ENCODE measurements at regions not wholly inside any gene's neighbourhood (a gene's known extent, or its start where the extent isn't known, plus 50 kb on each side); places are given as distances from the start of the nearest gene placed in this dataset.

DNA sequence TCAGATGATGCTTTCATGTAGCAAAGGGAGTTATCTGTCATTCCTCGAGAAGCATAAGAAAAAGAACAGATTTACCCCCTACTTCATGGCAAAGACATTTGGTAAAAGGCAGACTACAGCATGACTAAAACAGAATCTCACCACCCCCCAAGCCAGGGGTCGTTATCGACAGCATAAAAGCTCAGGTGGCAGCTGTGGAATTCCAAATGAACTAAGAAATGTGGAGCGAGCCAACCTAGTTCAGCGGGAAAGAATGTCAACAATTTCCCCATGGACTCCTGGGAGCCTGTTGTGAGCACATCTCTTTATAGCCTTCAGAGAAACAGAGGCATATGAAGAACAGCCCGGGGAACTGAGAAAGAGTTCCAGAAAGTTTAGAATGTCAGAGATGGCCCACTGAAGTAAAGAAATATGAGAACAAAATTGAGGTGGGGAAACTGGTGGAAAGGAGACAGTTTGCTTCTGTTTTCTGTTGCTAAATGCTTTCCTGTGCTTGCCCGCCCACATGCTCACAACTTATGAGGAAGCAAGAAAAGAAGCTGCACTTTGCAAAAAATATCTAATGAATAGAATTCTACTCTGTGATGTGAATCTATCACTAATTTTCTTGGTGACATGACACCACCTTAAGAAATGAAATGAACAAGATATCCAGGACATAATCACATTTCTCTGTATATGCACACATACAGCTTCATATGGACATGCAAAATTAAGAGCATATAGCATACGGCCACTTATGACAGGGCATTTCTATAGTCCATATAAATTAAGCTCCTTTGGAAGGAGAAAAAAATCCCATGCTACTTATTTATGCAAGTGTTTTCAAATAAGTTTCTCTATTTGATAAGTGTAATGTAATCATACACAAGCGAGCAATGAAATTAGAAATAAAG lies 135.3 kb upstream of the MID1 start:
- Histone ChIP-seq H3K79me2 (ENCODE audit: control insufficient read depth, insufficient read depth, low read length) (no peaks in the 10 kb centered on the region), H4K20me1 (replicated peaks; ENCODE audit: control insufficient read depth, extremely low read depth, insufficient read depth, low read length) (no peaks in the 10 kb centered on the region), H3K27ac (ENCODE audit: insufficient read depth, low read depth, low read length) (peak overlapping the region; percentile 44), H3K36me3 (ENCODE audit: control insufficient read depth in 2 of 2, extremely low read depth in 1 of 2, insufficient read depth in 2 of 2, low read length in 2 of 2) (no peaks in the 10 kb centered on the region), H3K4me1 (ENCODE audit: control insufficient read depth, extremely low read depth, insufficient read depth, low read length) (peaks cover 9% of the 10 kb centered on the region), H3K4me3 (replicated peaks in 1 of 3; ENCODE audit: insufficient read depth in 1 of 3, low read depth in 1 of 3, low read length in 3 of 3) (no peak overlapping the region), H3K9ac (replicated peaks; ENCODE audit: extremely low read depth, insufficient read depth, low read length) (peak overlapping the region; percentile 33), H3K4me2 (ENCODE audit: insufficient read depth, low read length) (peak overlapping the region; percentile 47), H3K27me3 (ENCODE audit: control insufficient read depth in 2 of 2, insufficient read depth in 2 of 2, low read length in 2 of 2) (no peaks in the 10 kb centered on the region), H3K9me3 (replicated peaks; ENCODE audit: control insufficient read depth, insufficient read depth, low read length) (no peaks in the 10 kb centered on the region), H3K9me1 (replicated peaks; ENCODE audit: control insufficient read depth, extremely low read depth, insufficient read depth, low read length) (no peaks in the 10 kb centered on the region), H2AFZ (ENCODE audit: low read depth, low read length) (peak overlapping the region; percentile 41)
- dilution Hi-C loops (cut with MboI; ENCODE audit: extremely low pct_ligation_motif_present, low sequenced_read_pairs): no loop called here
- TF ChIP-seq, protein P1, sequence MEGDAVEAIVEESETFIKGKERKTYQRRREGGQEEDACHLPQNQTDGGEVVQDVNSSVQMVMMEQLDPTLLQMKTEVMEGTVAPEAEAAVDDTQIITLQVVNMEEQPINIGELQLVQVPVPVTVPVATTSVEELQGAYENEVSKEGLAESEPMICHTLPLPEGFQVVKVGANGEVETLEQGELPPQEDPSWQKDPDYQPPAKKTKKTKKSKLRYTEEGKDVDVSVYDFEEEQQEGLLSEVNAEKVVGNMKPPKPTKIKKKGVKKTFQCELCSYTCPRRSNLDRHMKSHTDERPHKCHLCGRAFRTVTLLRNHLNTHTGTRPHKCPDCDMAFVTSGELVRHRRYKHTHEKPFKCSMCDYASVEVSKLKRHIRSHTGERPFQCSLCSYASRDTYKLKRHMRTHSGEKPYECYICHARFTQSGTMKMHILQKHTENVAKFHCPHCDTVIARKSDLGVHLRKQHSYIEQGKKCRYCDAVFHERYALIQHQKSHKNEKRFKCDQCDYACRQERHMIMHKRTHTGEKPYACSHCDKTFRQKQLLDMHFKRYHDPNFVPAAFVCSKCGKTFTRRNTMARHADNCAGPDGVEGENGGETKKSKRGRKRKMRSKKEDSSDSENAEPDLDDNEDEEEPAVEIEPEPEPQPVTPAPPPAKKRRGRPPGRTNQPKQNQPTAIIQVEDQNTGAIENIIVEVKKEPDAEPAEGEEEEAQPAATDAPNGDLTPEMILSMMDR (IDR thresholded peaks at IDR 0.05; ENCODE audit: extremely low read depth in 1 of 2, insufficient read depth in 1 of 2, low read depth in 1 of 2, low read length in 2 of 2): no peak
- TF ChIP-seq POLR2A (IDR thresholded peaks at IDR 0.05; ENCODE audit: low read depth, low read length) (no peak), FOS (IDR thresholded peaks at IDR 0.05; ENCODE audit: borderline replicate concordance, insufficient read depth, low read length) (no peak), GATA2 (IDR thresholded peaks at IDR 0.05; ENCODE audit: insufficient read depth, insufficient read length, low read depth, low read length) (no peak), EZH2 (IDR thresholded peaks at IDR 0.05; ENCODE audit: borderline replicate concordance, low read depth, low read length, severe bottlenecking) (no peak), JUN (IDR thresholded peaks at IDR 0.05; ENCODE audit: borderline replicate concordance, insufficient read depth, insufficient read length, low read depth) (no peak), POLR2AphosphoS5 (IDR thresholded peaks at IDR 0.05; ENCODE audit: insufficient read depth, low read depth, low read length) (no peak), MYC (IDR thresholded peaks at IDR 0.05; ENCODE audit: low read depth, low read length) (no peak)
- TF ChIP-seq, protein P2, sequence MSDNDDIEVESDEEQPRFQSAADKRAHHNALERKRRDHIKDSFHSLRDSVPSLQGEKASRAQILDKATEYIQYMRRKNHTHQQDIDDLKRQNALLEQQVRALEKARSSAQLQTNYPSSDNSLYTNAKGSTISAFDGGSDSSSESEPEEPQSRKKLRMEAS (IDR thresholded peaks at IDR 0.05; ENCODE audit: insufficient read depth, insufficient read length): no peak
- DNase-seq (ENCODE audit: low read depth, low spot score) (peak; percentile 58), FAIRE-seq (peak; percentile 49)
- ChIA-PET CTCF (interaction anchor here (1.5 to 2.2 kb wide), 4 partner anchors 14 to 345 kb away, joined by 4 to 10 read pairs (median 8); no protein-coding TSS in a partner anchor), POLR2A (no interaction called here)
- intact Hi-C loops (cut with micrococcal nuclease): loop anchor here (5.0 kb wide), 1 partner anchor 587 kb away; no protein-coding TSS in a partner anchor
- BruUV-seq (replicated peaks): TSS peak; percentile 92

Measured in endothelial cell of umbilical vein (primary cell).